T-helper 2 cell (primary cell): ENCODE measurements at regions not wholly inside any gene's neighbourhood (a gene's known extent, or its start where the extent isn't known, plus 50 kb on each side); places are given as distances from the start of the nearest gene placed in this dataset.

Experiments
- DNase-seq, 5 experiments: peaks; one replicate each; pipeline versions ENCODE4 v3.0.0 to v3.0.0-alpha.2; 2012 to 2022

- no peak for DNase-seq
These were observed 326.1 kb upstream of the MAF start for GRCh38 chr16:79926451-79927205.

GRCh38 chr16:79923431-79923830 lies 322.9 kb upstream of the MAF start:
- no peak for DNase-seq

- DNase-seq, result no peak
These were observed 320.1 kb upstream of the MAF start for GRCh38 chr16:79920685-79921084.

- no peak for DNase-seq
These were observed 318.4 kb upstream of the MAF start for GRCh38 chr16:79918916-79919315.

GRCh38 chr16:79915761-79916160 lies 315.2 kb upstream of the MAF start:
- DNase-seq, result no peak

- DNase-seq, result no peak
These were observed 314.6 kb upstream of the MAF start for GRCh38 chr16:79914961-79915720.

- no peak for DNase-seq
These were observed 312.2 kb upstream of the MAF start for GRCh38 chr16:79912592-79913310.

- DNase-seq, result no peak
These were observed 311.1 kb upstream of the MAF start for GRCh38 chr16:79911660-79912059.

GRCh38 chr16:79909571-79909970 lies 309.0 kb upstream of the MAF start:
- no peak for DNase-seq

- no peak for DNase-seq
These were observed 302.9 kb upstream of the MAF start for GRCh38 chr16:79903471-79903870.

- no peak for DNase-seq
These were observed 301.8 kb upstream of the MAF start for GRCh38 chr16:79902351-79902750.

- DNase-seq, result no peak
These were observed 301.0 kb upstream of the MAF start for GRCh38 chr16:79901522-79901921.

- no peak for DNase-seq
These were observed 299.2 kb upstream of the MAF start for GRCh38 chr16:79899716-79900115.

GRCh38 chr16:79899316-79899715 lies 298.8 kb upstream of the MAF start:
- DNase-seq, result no peak

- no peak for DNase-seq
These were observed 298.2 kb upstream of the MAF start for GRCh38 chr16:79898703-79899102.

- no peak for DNase-seq
These were observed 297.1 kb upstream of the MAF start for GRCh38 chr16:79897453-79898146.

GRCh38 chr16:79897104-79897452 lies 296.5 kb upstream of the MAF start:
- no peak for DNase-seq

GRCh38 chr16:79895917-79896203 lies 295.3 kb upstream of the MAF start:
- no peak for DNase-seq

GRCh38 chr16:79895053-79895916 lies 294.7 kb upstream of the MAF start:
- no peak for DNase-seq

GRCh38 chr16:79893445-79893844 lies 292.9 kb upstream of the MAF start:
- no peak for DNase-seq

- DNase-seq, result no peak
These were observed 291.7 kb upstream of the MAF start for GRCh38 chr16:79892278-79892677.

GRCh38 chr16:79891458-79891857 lies 290.9 kb upstream of the MAF start:
- no peak for DNase-seq
